K562 (cell line): ENCODE measurements at regions not wholly inside any gene's neighbourhood (a gene's known extent, or its start where the extent isn't known, plus 50 kb on each side); places are given as distances from the start of the nearest gene placed in this dataset.

Experiments used
- ATAC-seq: fragments of 200-7000 bp; cut with Tn5 transposase; 3 replicates; pipeline ENCODE4 v1.9.1; 2020; ENCODE audit warnings: moderate library complexity
- BruUV-seq: library from RNA; stranded (reverse); fragments of 400-500 nt; replicated peaks from 2 replicates; lab custom pipeline; 2021; lab: Mats Ljungman, UMichigan
- CTCF ChIA-PET: fragments of 300-600 bp; formaldehyde crosslinking; extraction: SDS; loops from one replicate; lab custom pipeline; 2021; ENCODE audit warnings: low intra/inter-chr PET ratio; lab: Yijun Ruan, JAX
- POLR2A ChIA-PET: fragments of 300-600, 350-650 bp; sonication (Branson Sonifier 250); formaldehyde crosslinking; extraction: SDS; loops from one replicate; lab custom pipeline; 2021; ENCODE audit warnings: antibody characterized with exemption, inconsistent platforms; lab: Yijun Ruan, JAX
- DNase-seq, 4 experiments: peaks; one replicate each; pipeline versions ENCODE4 v3.0.0 to v3.0.0-alpha.2; 2011 to 2018; ENCODE audit warnings: low spot score in 3 of 4, mixed read lengths in 3 of 4; ENCODE audit errors: extremely low read depth in 1 of 4
- FAIRE-seq: peaks from 2 replicates; lab custom pipeline; 2011; peaks lifted over from hg19 to GRCh38; lab: Jason Lieb, UNC
- H2AFZ ChIP-seq: 2 replicates; pipeline ENCODE4 v1.6.0; 2011; ENCODE audit warnings: low read depth, low read length, control low read depth, inconsistent platforms
- H3K27ac ChIP-seq: fragments of 200-600 bp; 3 replicates; pipeline ENCODE4 v1.8.0; 2011; ENCODE audit warnings: low read depth, mild to moderate bottlenecking, control low read depth, inconsistent platforms, low read length, moderate library complexity, mixed read lengths; ENCODE audit errors: extremely low read depth
- H3K27me3 ChIP-seq, 2 experiments: fragments of 300-600 bp in 1 of 2; 2 replicates in 1 of 2; 3 replicates in 1 of 2; pipeline versions ENCODE4 v1.6.0 to v1.8.0; 2011; ENCODE audit warnings: inconsistent platforms in 2 of 2, low read length in 2 of 2, mild to moderate bottlenecking in 1 of 2, mixed read lengths in 1 of 2, moderate library complexity in 1 of 2; ENCODE audit not compliant: control insufficient read depth in 2 of 2, insufficient read depth in 2 of 2
- H3K36me3 ChIP-seq: fragments of 300-600 bp; 3 replicates; pipeline ENCODE4 v1.8.0; 2011; ENCODE audit warnings: mild to moderate bottlenecking, low read length, inconsistent platforms; ENCODE audit not compliant: control insufficient read depth, insufficient read depth
- H3K4me1 ChIP-seq, 2 experiments: fragments of 200-600 bp in 1 of 2; replicated peaks in 1 of 2; 2 replicates in 1 of 2; 3 replicates in 1 of 2; pipeline versions ENCODE4 v1.5.1 to v1.8.0; 2011; ENCODE audit warnings: inconsistent platforms in 2 of 2, low read length in 2 of 2, mild to moderate bottlenecking in 1 of 2, mixed read lengths in 1 of 2, moderate library complexity in 1 of 2; ENCODE audit not compliant: control insufficient read depth in 2 of 2, insufficient read depth in 2 of 2
- H3K4me2 ChIP-seq: 2 replicates; pipeline ENCODE4 v1.6.1; 2011; ENCODE audit warnings: low read length, control low read depth, inconsistent platforms, mixed read lengths; ENCODE audit not compliant: insufficient read depth
- H3K4me3 ChIP-seq: fragments of 200-600 bp; sonication (generic), shearing (Covaris generic); 2 replicates; pipeline ENCODE4 v1.5.1; 2016; ENCODE audit warnings: control low read depth, inconsistent platforms
- H3K79me2 ChIP-seq: fragments of 200-600 bp; 3 replicates; pipeline ENCODE4 v1.8.0; 2011; ENCODE audit warnings: low read length, inconsistent platforms; ENCODE audit not compliant: control insufficient read depth, insufficient read depth
- H3K9ac ChIP-seq, 2 experiments: 2 replicates each; pipeline versions ENCODE4 v1.6.0 to v1.6.1; 2011; ENCODE audit warnings: low read depth in 2 of 2, low read length in 2 of 2, control low read depth in 1 of 2, inconsistent platforms in 1 of 2, mild to moderate bottlenecking in 1 of 2, mixed read lengths in 1 of 2; ENCODE audit not compliant: insufficient read depth in 1 of 2
- H3K9me1 ChIP-seq: one replicate; pipeline ENCODE4 v1.6.0; 2011; ENCODE audit warnings: inconsistent platforms, mild to moderate bottlenecking, low read length, moderate library complexity; ENCODE audit not compliant: control insufficient read depth, insufficient read depth
- H3K9me3 ChIP-seq: replicated peaks from 2 replicates; pipeline ENCODE4 v1.5.1; 2011; ENCODE audit warnings: low read depth, low read length, inconsistent platforms; ENCODE audit not compliant: control insufficient read depth, insufficient read depth
- H4K20me1 ChIP-seq: replicated peaks from 2 replicates; pipeline ENCODE4 v1.6.1; 2011; ENCODE audit warnings: low read length, inconsistent platforms, mixed read lengths; ENCODE audit not compliant: control insufficient read depth, insufficient read depth
- EHMT2 ChIP-seq: fragments of 450-650 bp; IDR thresholded peaks from 2 replicates; pipeline ENCODE4 v1.6.1; 2018; ENCODE audit warnings: antibody characterized with exemption
- HDGF ChIP-seq: fragments of 450-650 bp; IDR thresholded peaks from 2 replicates; pipeline ENCODE4 v1.6.1; 2016
- NCOA6 ChIP-seq: fragments of 450-650 bp; IDR thresholded peaks from 2 replicates; pipeline ENCODE4 v1.6.1; 2017; ENCODE audit warnings: mild to moderate bottlenecking
- TRIM28 ChIP-seq: fragments of 450-650 bp; IDR thresholded peaks from 2 replicates; pipeline ENCODE4 v1.6.1; 2017
- ZBED1 ChIP-seq: IDR thresholded peaks from 2 replicates; pipeline ENCODE4 v1.6.1; 2014
- ZFX ChIP-seq: sonication (generic); formaldehyde crosslinking; IDR thresholded peaks from 2 replicates; pipeline ENCODE4 v1.8.0; 2022; ENCODE audit warnings: mild to moderate bottlenecking, missing genetic modification reagents, moderate library complexity
- ZNF436 ChIP-seq: fragments of 250-450, 450-650 bp; sonication (Bioruptor Pico); formaldehyde crosslinking; IDR thresholded peaks from 2 replicates; pipeline ENCODE4 v1.7.0; 2020; ENCODE audit warnings: mild to moderate bottlenecking
- WGBS: fragments of 100-300 bp; shearing (Covaris generic); methylation state at CpG from one replicate; pipeline ENCODE4 v1.1.6; 2016; ENCODE audit warnings: low coverage, mixed read lengths; ENCODE audit not compliant: insufficient coverage; ENCODE audit errors: missing lambda C conversion rate; 5-methylcytosine and 5-hydroxymethylcytosine counted together
- in situ Hi-C: fragments of 300-500 bp; cut with MboI; formaldehyde crosslinking; loops from 4 replicates; pipeline ENCODE4 v1.15.0; 2018; ENCODE audit warnings: inconsistent platforms, mixed read lengths
- intact Hi-C: fragments of 100-400 bp; cut with micrococcal nuclease; formaldehyde crosslinking; loops from 2 replicates; pipeline ENCODE4 v1.14.2; 2022
- TF ChIP-seq, protein P1 (sequence below): fragments of 250-450 bp; sonication (Bioruptor Pico); IDR thresholded peaks from 2 replicates; pipeline ENCODE4 v1.5.0; 2021
- TF ChIP-seq, protein P2 (sequence below), 2 experiments: fragments of 200-800 bp in 1 of 2; sonication (Bioruptor generic) in 1 of 2; sonication (generic) in 1 of 2; formaldehyde crosslinking in 1 of 2; IDR thresholded peaks in 1 of 2; conservative IDR thresholded peaks in 1 of 2; 2 replicates each; pipeline versions ENCODE4 v1.5.0 to v1.6.1; 2016 to 2020; ENCODE audit warnings: missing compliant biosample characterization in 1 of 2, missing genetic modification characterization in 1 of 2, missing genetic modification reagents in 1 of 2
- TF ChIP-seq, protein P3 (sequence below), 2 experiments: fragments of 450-650 bp; formaldehyde crosslinking in 1 of 2; IDR thresholded peaks; 2 replicates each; pipeline versions ENCODE4 v1.4.0 to v1.6.1; 2014 to 2020; ENCODE audit warnings: mild to moderate bottlenecking in 2 of 2, borderline replicate concordance in 1 of 2, low read depth in 1 of 2
- TF ChIP-seq, protein P4 (sequence below): sonication (generic); formaldehyde crosslinking; IDR thresholded peaks from 2 replicates; pipeline ENCODE4 v1.8.1; 2023; ENCODE audit warnings: mild to moderate bottlenecking, missing genetic modification reagents

DNA sequence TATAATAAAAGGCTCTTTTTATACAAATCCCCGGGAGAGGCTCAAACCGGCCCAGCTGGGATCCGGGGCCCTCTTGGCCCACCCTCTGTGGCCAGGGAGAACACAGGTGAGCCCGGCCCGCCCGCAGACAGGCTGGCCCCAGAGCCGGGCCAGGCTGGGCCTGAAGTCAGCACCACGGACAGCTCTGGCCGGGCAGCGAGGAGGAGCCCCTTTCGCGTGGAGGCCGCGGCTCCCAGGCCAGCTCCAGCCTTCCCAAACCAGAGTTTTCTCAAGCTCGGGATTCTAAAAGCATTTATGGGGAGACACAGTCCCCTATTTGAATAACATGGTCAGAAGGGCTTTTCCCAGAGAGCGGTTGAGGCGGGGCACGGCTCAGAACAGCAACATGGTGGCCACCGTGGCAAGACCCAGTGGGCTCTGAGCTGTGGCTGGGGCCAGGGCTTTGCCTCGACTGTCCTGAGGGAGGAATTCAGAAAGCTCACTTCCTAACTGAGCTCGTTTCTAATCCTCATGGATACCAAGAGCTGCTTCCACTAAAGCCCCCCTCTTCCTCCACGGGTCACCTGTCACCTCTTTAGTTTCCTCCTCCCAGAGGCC lies 115.4 kb downstream of the BRD1 start:
- Histone ChIP-seq H3K9me1 (no peaks in the 10 kb centered on the region), H3K4me1 (peaks cover 0 to 3% of the 10 kb centered on the region in 2 experiments; a peak in 1 of 5 replicates), H3K4me2 (no peak overlapping the region), H3K79me2 (no peaks in the 10 kb centered on the region), H3K9ac (no peak overlapping the region), H3K9me3 (no peaks in the 10 kb centered on the region), H2AFZ (no peak overlapping the region), H3K36me3 (no peaks in the 10 kb centered on the region), H3K27ac (no peak overlapping the region), H3K4me3 (no peak overlapping the region), H3K27me3 (peaks cover 0 to 57% of the 10 kb centered on the region in 2 experiments; a peak in 4 of 5 replicates), H4K20me1 (peaks cover 4% of the 10 kb centered on the region; the same call in 1 of the 2 replicates)
- intact Hi-C loops = no loop called here
- FAIRE-seq = no peak
- in situ Hi-C loops = no loop called here
- no TSS peak for BruUV-seq
- ChIA-PET POLR2A (interaction anchor here (1.3 kb wide), 1 partner anchor 44 kb away, joined by 4 read pairs; no protein-coding TSS in a partner anchor), CTCF (no interaction called here)
- DNase-seq = peak; percentile 48 to 60 (median 56)
- WGBS = 16% methylated on average over 18 of the region's 22 CpGs
- peak; percentile 85 for ATAC-seq
- TF ChIP-seq EHMT2 (peak; percentile 93), TRIM28 (no peak), NCOA6 (no peak), HDGF (no peak), ZFX (peak; percentile 27), ZBED1 (no peak), ZNF436 (CRISPR knock-in tag) (no peak)
- TF ChIP-seq, protein P1, sequence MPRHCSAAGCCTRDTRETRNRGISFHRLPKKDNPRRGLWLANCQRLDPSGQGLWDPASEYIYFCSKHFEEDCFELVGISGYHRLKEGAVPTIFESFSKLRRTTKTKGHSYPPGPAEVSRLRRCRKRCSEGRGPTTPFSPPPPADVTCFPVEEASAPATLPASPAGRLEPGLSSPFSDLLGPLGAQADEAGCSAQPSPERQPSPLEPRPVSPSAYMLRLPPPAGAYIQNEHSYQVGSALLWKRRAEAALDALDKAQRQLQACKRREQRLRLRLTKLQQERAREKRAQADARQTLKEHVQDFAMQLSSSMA (CRISPR knock-in tag) = no peak
- TF ChIP-seq, protein P2, sequence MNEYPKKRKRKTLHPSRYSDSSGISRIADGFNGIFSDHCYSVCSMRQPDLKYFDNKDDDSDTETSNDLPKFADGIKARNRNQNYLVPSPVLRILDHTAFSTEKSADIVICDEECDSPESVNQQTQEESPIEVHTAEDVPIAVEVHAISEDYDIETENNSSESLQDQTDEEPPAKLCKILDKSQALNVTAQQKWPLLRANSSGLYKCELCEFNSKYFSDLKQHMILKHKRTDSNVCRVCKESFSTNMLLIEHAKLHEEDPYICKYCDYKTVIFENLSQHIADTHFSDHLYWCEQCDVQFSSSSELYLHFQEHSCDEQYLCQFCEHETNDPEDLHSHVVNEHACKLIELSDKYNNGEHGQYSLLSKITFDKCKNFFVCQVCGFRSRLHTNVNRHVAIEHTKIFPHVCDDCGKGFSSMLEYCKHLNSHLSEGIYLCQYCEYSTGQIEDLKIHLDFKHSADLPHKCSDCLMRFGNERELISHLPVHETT (CRISPR knock-in tag; conservative IDR thresholded peaks at IDR 0.05 in 1 of 2, IDR thresholded peaks at IDR 0.05 in 1 of 2) = no peak
- TF ChIP-seq, protein P3, sequence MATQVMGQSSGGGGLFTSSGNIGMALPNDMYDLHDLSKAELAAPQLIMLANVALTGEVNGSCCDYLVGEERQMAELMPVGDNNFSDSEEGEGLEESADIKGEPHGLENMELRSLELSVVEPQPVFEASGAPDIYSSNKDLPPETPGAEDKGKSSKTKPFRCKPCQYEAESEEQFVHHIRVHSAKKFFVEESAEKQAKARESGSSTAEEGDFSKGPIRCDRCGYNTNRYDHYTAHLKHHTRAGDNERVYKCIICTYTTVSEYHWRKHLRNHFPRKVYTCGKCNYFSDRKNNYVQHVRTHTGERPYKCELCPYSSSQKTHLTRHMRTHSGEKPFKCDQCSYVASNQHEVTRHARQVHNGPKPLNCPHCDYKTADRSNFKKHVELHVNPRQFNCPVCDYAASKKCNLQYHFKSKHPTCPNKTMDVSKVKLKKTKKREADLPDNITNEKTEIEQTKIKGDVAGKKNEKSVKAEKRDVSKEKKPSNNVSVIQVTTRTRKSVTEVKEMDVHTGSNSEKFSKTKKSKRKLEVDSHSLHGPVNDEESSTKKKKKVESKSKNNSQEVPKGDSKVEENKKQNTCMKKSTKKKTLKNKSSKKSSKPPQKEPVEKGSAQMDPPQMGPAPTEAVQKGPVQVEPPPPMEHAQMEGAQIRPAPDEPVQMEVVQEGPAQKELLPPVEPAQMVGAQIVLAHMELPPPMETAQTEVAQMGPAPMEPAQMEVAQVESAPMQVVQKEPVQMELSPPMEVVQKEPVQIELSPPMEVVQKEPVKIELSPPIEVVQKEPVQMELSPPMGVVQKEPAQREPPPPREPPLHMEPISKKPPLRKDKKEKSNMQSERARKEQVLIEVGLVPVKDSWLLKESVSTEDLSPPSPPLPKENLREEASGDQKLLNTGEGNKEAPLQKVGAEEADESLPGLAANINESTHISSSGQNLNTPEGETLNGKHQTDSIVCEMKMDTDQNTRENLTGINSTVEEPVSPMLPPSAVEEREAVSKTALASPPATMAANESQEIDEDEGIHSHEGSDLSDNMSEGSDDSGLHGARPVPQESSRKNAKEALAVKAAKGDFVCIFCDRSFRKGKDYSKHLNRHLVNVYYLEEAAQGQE (IDR thresholded peaks at IDR 0.05; ENCODE audit: borderline replicate concordance) = peak; percentile 98
- TF ChIP-seq, protein P3 (CRISPR knock-in tag; IDR thresholded peaks at IDR 0.05; ENCODE audit: low read depth) = peak; percentile 94
- TF ChIP-seq, protein P4, sequence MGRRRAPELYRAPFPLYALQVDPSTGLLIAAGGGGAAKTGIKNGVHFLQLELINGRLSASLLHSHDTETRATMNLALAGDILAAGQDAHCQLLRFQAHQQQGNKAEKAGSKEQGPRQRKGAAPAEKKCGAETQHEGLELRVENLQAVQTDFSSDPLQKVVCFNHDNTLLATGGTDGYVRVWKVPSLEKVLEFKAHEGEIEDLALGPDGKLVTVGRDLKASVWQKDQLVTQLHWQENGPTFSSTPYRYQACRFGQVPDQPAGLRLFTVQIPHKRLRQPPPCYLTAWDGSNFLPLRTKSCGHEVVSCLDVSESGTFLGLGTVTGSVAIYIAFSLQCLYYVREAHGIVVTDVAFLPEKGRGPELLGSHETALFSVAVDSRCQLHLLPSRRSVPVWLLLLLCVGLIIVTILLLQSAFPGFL = no peak
